Aorta (tissue), 5 donors: ENCODE measurements at regions not wholly inside any gene's neighbourhood (a gene's known extent, or its start where the extent isn't known, plus 50 kb on each side); places are given as distances from the start of the nearest gene placed in this dataset.
"Not testable (repeated sequence)": the region's sequence is repeated elsewhere in the genome, so short reads cannot be mapped to it uniquely, and the experiment has no call there.

Source experiments
- ATAC-seq: fragments of 200-7000 bp; cut with Tn5 transposase; one replicate; pipeline ENCODE4 v1.9.1; 2022; ENCODE audit warnings: moderate library complexity; ENCODE audit not compliant: low FRiP score
- DNase-seq, 2 donors: peaks; one replicate each; pipeline ENCODE4 v3.0.0-alpha.2; 2020
- H3K27ac ChIP-seq, 2 donors: one replicate each; pipeline ENCODE4 v1.5.1; 2013; ENCODE audit warnings: low read length in 2 of 2, mild to moderate bottlenecking in 2 of 2, moderate library complexity in 2 of 2, control low read depth in 1 of 2, inconsistent platforms in 1 of 2, low read depth in 1 of 2
- H3K27me3 ChIP-seq, 2 donors: one replicate each; pipeline ENCODE4 v1.6.1; 2013; ENCODE audit warnings: control low read depth in 1 of 2, low read length in 1 of 2, mild to moderate bottlenecking in 1 of 2, moderate library complexity in 1 of 2; ENCODE audit not compliant: insufficient read depth in 2 of 2, control insufficient read depth in 1 of 2
- H3K36me3 ChIP-seq, 2 donors: one replicate each; pipeline ENCODE4 v1.6.1; 2013; ENCODE audit warnings: control low read depth in 1 of 2, low read length in 1 of 2, mild to moderate bottlenecking in 1 of 2; ENCODE audit not compliant: insufficient read depth in 2 of 2, control insufficient read depth in 1 of 2
- H3K4me1 ChIP-seq, 2 donors: one replicate each; pipeline ENCODE4 v1.6.1; 2013; ENCODE audit warnings: low read length in 2 of 2, control low read depth in 1 of 2, mild to moderate bottlenecking in 1 of 2, moderate library complexity in 1 of 2; ENCODE audit not compliant: insufficient read depth in 2 of 2, control insufficient read depth in 1 of 2
- H3K4me3 ChIP-seq, 2 donors: one replicate each; pipeline ENCODE4 v1.5.1; 2013; ENCODE audit warnings: low read length in 2 of 2, control low read depth in 1 of 2, mild to moderate bottlenecking in 1 of 2
- H3K9me3 ChIP-seq: one replicate; pipeline ENCODE4 v1.6.1; 2013; ENCODE audit warnings: mild to moderate bottlenecking, low read length; ENCODE audit not compliant: control insufficient read depth
- WGBS, 2 donors: extraction: QIAGEN DNeasy Blood & Tissue Kit; methylation state at CpG; one replicate each; pipeline ENCODE4 v1.1.7; 2013; 5-methylcytosine and 5-hydroxymethylcytosine counted together
- intact Hi-C, 2 donors: fragments of 100-400 bp; cut with DNase I; formaldehyde crosslinking; loops; one replicate each; pipeline versions ENCODE4 v1.14.2 to v1.15.0; 2022
- donor health status: healthy with polysubstance abuse.
- donor health status: Bipolar disorder and iron deficiency.
- donor health status: DM: no; HTN: no; CAD: no.
- donor health status: DM: no; HTN: no; CAD: no.
- donor health status: DM: yes; HTN: yes; CAD: no.

GRCh38 chr9:33659921-33660320 lies 135.4 kb upstream of the PRSS3 start:
- no peaks in the 10 kb centered on the region for H3K27me3 ChIP-seq
- no peak for ATAC-seq
- intact Hi-C loops = no loop called here
- 68 to 72% methylated on average over 1 of the region's 1 CpG for WGBS, 2 donors
- H3K9me3 ChIP-seq = no peaks in the 10 kb centered on the region
- no peak for DNase-seq
- no peaks in the 10 kb centered on the region for H3K36me3 ChIP-seq
- no peak overlapping the region for H3K4me3 ChIP-seq
- H3K27ac ChIP-seq = no peak overlapping the region
- H3K4me1 ChIP-seq = no peaks in the 10 kb centered on the region

DNA sequence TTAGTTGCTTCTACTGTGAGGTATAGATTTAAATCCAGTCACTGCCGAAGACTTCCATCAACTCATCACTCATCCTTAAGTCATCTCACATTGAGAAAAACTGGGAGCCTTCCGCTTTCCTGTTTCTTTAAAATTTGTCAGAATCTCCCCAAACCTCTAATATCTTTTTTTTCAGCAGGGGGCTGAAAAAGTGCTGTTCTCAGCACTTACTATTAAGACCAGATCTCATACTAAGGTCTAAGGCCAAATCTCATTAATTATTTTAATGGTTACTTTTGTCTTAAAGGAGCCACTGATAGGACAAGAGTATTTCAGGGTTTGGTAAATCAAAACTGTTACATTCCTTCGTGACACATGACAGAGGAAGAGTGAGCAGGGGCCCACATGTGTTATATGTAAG lies 134.6 kb upstream of the PRSS3 start:
- H3K4me1 ChIP-seq = no peaks in the 10 kb centered on the region
- WGBS, 2 donors = 27 to 35% methylated on average over 3 of the region's 3 CpGs
- H3K4me3 ChIP-seq = no peak overlapping the region
- no peak for ATAC-seq
- intact Hi-C loops = no loop called here
- DNase-seq = no peak
- no peak overlapping the region for H3K27ac ChIP-seq
- H3K36me3 ChIP-seq = no peaks in the 10 kb centered on the region
- H3K9me3 ChIP-seq = no peaks in the 10 kb centered on the region
- no peaks in the 10 kb centered on the region for H3K27me3 ChIP-seq

GRCh38 chr9:33661176-33661575 lies 134.2 kb upstream of the PRSS3 start:
- no peaks in the 10 kb centered on the region for H3K9me3 ChIP-seq
- no peaks in the 10 kb centered on the region for H3K36me3 ChIP-seq
- no peak overlapping the region for H3K4me3 ChIP-seq
- H3K4me1 ChIP-seq = no peaks in the 10 kb centered on the region
- ATAC-seq = no peak
- no peak overlapping the region for H3K27ac ChIP-seq
- intact Hi-C loops = no loop called here
- 64 to 70% methylated on average over 3 of the region's 3 CpGs for WGBS, 2 donors
- H3K27me3 ChIP-seq = no peaks in the 10 kb centered on the region
- no peak for DNase-seq

DNA sequence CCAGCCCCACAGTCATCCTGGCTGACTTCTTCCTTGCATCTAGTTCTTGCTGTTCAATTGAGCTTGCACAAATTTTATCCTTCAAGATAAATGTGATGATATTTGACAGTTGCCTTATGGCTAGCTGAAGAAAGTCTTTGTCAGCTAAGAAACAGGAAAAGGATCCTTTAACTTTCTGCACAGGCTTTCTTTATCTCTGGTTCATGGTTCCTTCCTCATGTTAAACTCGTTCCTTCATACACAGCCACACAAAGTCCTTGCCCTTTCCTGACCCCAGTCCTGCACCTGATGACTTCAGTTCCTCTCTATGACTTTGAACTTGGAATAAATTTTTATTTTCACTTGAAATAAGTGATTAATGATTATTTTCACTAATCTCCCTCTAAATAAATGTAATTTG lies 132.5 kb upstream of the PRSS3 start:
- DNase-seq (no peak), ATAC-seq (no peak)
- Histone ChIP-seq H3K4me3 (no peak overlapping the region), H3K36me3 (no peaks in the 10 kb centered on the region), H3K4me1 (no peaks in the 10 kb centered on the region), H3K9me3 (no peaks in the 10 kb centered on the region), H3K27me3 (no peaks in the 10 kb centered on the region), H3K27ac (no peak overlapping the region)
- 53 to 63% methylated on average over 1 of the region's 1 CpG for WGBS, 2 donors
- intact Hi-C loops = no loop called here

DNA sequence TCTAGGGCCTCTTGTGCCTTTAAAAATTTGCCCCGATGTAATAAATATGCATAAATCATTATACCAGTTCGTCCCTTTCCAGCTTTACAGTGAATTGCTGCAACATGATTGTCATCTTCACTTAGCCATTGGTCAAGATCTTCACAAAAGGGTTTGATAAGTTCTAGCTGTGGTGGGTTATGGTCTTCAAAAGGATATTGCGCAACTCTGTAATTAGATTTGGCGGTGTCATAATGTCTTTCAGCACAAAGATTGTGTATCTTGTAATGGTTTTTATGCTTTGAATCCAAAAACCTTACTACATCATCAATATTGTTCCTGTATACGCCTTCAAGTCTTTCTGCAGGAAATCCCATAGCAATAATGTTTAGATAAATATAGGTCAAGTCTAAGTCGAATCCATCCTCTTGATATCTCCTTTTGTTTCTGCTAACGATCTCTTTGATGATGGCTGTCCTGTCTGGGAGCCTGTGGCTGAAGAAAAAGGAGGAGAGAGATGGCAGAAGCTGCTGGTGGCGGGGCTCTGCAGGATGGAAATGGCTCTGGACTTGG lies 119.1 kb upstream of the PRSS3 start:
- H3K27ac ChIP-seq, H3K4me1 ChIP-seq, H3K27me3 ChIP-seq, H3K9me3 ChIP-seq, intact Hi-C loops, ATAC-seq, H3K36me3 ChIP-seq, DNase-seq: not testable (repeated sequence)
- H3K4me3 ChIP-seq = peak overlapping the region in 1 of 2 donors; percentile 74
- WGBS, 2 donors = 43 to 46% methylated on average over 8 of the region's 8 CpGs

GRCh38 chr9:33676746-33677505 lies 118.4 kb upstream of the PRSS3 start:
- Histone ChIP-seq H3K27me3 (no peaks in the 10 kb centered on the region), H3K9me3 (peaks cover 2% of the 10 kb centered on the region), H3K4me1 (no peaks in the 10 kb centered on the region), H3K27ac (no peak overlapping the region), H3K36me3 (no peaks in the 10 kb centered on the region), H3K4me3 (peak overlapping the region; percentile 62 to 74)
- peak; percentile 56 for ATAC-seq
- DNase-seq = peak; percentile 45 to 75
- intact Hi-C loops = no loop called here
- WGBS, 2 donors = 2 to 4% methylated on average over 41 to 78 of the region's 78 CpGs

- no peak overlapping the region for H3K27ac ChIP-seq
- H3K27me3 ChIP-seq = no peaks in the 10 kb centered on the region
- 66 to 76% methylated on average over 3 of the region's 3 CpGs for WGBS, 2 donors
- H3K4me1 ChIP-seq = no peaks in the 10 kb centered on the region
- H3K4me3 ChIP-seq = peak overlapping the region in 1 of 2 donors; percentile 74
- intact Hi-C loops = no loop called here
- DNase-seq = no peak
- H3K36me3 ChIP-seq = no peaks in the 10 kb centered on the region
- ATAC-seq = no peak
- peaks cover 2% of the 10 kb centered on the region for H3K9me3 ChIP-seq
Observed at GRCh38 chr9:33677506-33677809, 117.9 kb upstream of the PRSS3 start.

DNA sequence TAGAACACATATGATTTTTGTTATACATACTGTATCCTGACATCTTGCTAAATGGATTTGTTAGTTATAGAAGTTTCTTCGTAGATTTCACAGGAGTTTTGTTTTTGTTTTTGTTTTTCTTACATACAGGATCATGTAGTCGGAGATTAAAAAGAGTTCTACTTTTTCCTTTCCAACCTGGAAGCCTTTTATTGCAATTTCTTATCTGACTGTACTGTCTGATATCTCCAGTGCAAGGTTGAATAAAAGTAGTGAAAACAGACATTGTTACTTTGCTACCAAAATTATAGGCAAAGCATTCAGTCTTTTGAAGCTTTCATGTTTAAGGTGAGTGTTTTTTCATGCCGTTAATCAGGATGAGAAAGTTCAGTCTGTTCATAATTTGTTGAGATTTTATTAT lies 117.4 kb upstream of the PRSS3 start:
- H3K27me3 ChIP-seq = no peaks in the 10 kb centered on the region
- no peak overlapping the region for H3K4me3 ChIP-seq
- WGBS, 2 donors = 85 to 90% methylated on average over 3 of the region's 3 CpGs
- no peak overlapping the region for H3K27ac ChIP-seq
- no peaks in the 10 kb centered on the region for H3K4me1 ChIP-seq
- DNase-seq = no peak
- intact Hi-C loops = no loop called here
- no peaks in the 10 kb centered on the region for H3K36me3 ChIP-seq
- ATAC-seq = no peak
- H3K9me3 ChIP-seq = peaks cover 2% of the 10 kb centered on the region

DNA sequence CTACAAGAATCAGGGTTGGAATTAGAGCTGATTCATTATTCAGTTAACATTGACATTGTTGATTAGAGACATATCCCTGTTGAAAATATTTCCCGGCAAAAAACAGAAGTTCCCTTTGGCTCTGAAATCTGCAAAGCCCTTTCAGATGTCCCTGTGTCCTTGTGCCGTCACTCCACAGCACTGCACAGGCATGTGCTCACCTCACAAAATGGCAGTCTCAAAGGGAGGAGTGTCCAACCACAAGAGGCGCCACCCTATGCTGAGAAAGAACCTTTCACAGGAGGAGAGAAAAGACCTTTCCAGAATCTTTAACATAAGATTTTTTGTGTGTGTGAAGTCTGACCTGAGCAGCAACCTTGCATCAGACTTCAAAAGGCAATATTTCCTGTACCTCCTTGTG lies 112.8 kb upstream of the PRSS3 start:
- ATAC-seq (no peak), DNase-seq (no peak)
- H3K27ac ChIP-seq = no peak overlapping the region
- WGBS, 2 donors = 89 to 90% methylated on average over 3 of the region's 3 CpGs
- no peaks in the 10 kb centered on the region for H3K9me3 ChIP-seq
- intact Hi-C loops = no loop called here
- no peaks in the 10 kb centered on the region for H3K27me3 ChIP-seq
- no peaks in the 10 kb centered on the region for H3K36me3 ChIP-seq
- no peaks in the 10 kb centered on the region for H3K4me1 ChIP-seq
- no peak overlapping the region for H3K4me3 ChIP-seq
